Endodermal cell (in vitro differentiated cells): ENCODE measurements at regions not wholly inside any gene's neighbourhood (a gene's known extent, or its start where the extent isn't known, plus 50 kb on each side); places are given as distances from the start of the nearest gene placed in this dataset.

ENCODE experiments used
- DNase-seq: peaks from one replicate; pipeline ENCODE4 v3.0.0-alpha.2; 2017
- H3K27ac ChIP-seq: 2 replicates; pipeline ENCODE4 v1.5.1; 2013; ENCODE audit warnings: mild to moderate bottlenecking, low read depth, low read length, moderate library complexity
- H3K27me3 ChIP-seq: 2 replicates; pipeline ENCODE4 v1.6.1; 2013; ENCODE audit warnings: mild to moderate bottlenecking, low read length, moderate library complexity; ENCODE audit not compliant: insufficient read depth, control insufficient read depth, poor library complexity, severe bottlenecking
- H3K36me3 ChIP-seq: 2 replicates; pipeline ENCODE4 v1.7.0; 2013; ENCODE audit warnings: mild to moderate bottlenecking, low read length, moderate library complexity; ENCODE audit not compliant: control insufficient read depth, insufficient read depth
- H3K4me1 ChIP-seq: one replicate; pipeline ENCODE4 v1.7.0; 2013; ENCODE audit warnings: low read length; ENCODE audit not compliant: control insufficient read depth, insufficient read depth
- H3K4me3 ChIP-seq: 2 replicates; pipeline ENCODE4 v1.5.1; 2013; ENCODE audit warnings: mild to moderate bottlenecking, low read length, moderate library complexity
- H3K9ac ChIP-seq: 2 replicates; pipeline ENCODE4 v1.6.1; 2013; ENCODE audit warnings: mild to moderate bottlenecking, low read length, moderate library complexity; ENCODE audit not compliant: poor library complexity, severe bottlenecking; ENCODE audit errors: extremely low read depth
- H3K9me3 ChIP-seq: 2 replicates; pipeline ENCODE4 v1.6.1; 2013; ENCODE audit warnings: mild to moderate bottlenecking, low read length, moderate library complexity; ENCODE audit not compliant: control insufficient read depth
- H3K27ac Mint-ChIP-seq: 2 replicates; pipeline ENCODE4 v1.8.0; 2020; ENCODE audit warnings: mixed read lengths
- H3K27me3 Mint-ChIP-seq: 2 replicates; pipeline ENCODE4 v1.8.0; 2021; ENCODE audit warnings: mild to moderate bottlenecking, mixed read lengths; ENCODE audit not compliant: insufficient read depth
- H3K36me3 Mint-ChIP-seq: 2 replicates; pipeline ENCODE4 v1.8.0; 2020; ENCODE audit warnings: low read depth, mixed read lengths
- H3K4me1 Mint-ChIP-seq: 2 replicates; pipeline ENCODE4 v1.8.0; 2020; ENCODE audit warnings: mixed read lengths
- H3K4me3 Mint-ChIP-seq: 2 replicates; pipeline ENCODE4 v1.8.0; 2020; ENCODE audit warnings: mild to moderate bottlenecking, moderate library complexity, mixed read lengths
- H3K9me3 Mint-ChIP-seq: 2 replicates; pipeline ENCODE4 v1.8.0; 2020; ENCODE audit warnings: mild to moderate bottlenecking, mixed read lengths
- CTCF ChIP-seq: fragments of 200-600 bp; sonication (generic); conservative IDR thresholded peaks from 2 replicates; pipeline ENCODE4 v1.5.0; 2021; ENCODE audit warnings: antibody characterized with exemption, mild to moderate bottlenecking
- WGBS, 2 experiments: methylation state at CpG; one replicate each; pipeline versions ENCODE4 v1.1.5 to v1.1.7; 2013; ENCODE audit warnings: missing lambda C conversion rate in 2 of 2, mixed read lengths in 1 of 2; ENCODE audit not compliant: insufficient coverage in 1 of 2, insufficient read length in 1 of 2; 5-methylcytosine and 5-hydroxymethylcytosine counted together

DNA sequence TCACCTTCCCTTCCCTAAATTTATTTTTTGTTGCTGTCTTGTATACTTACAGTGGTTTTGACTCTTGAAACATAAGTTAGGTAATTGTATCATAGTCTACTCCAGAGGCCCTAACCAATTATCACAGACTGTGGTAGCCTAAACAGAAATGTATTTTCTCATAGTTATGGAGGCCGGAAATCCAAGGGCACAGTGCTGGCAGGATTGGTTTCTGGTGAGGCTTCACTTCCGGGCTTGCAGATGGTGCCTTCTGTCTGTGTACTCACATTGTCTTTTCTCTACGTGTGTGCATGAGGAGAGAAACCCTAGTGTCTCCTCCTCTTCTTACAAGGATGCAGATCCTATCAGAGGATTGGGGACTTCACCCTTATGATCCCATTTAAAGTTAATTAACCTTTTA, 290.2 kb upstream of the KCNMB2 start:
- no peaks in the 10 kb centered on the region for H3K9me3 ChIP-seq
- H3K27ac ChIP-seq: no peak overlapping the region
- no peak overlapping the region for H3K9ac ChIP-seq
- no peaks in the 10 kb centered on the region for H3K36me3 ChIP-seq
- peaks cover 13% of the 10 kb centered on the region for H3K4me1 Mint-ChIP-seq
- no peaks in the 10 kb centered on the region for H3K27me3 ChIP-seq
- H3K27me3 Mint-ChIP-seq: no peaks in the 10 kb centered on the region
- DNase-seq: no peak
- H3K27ac Mint-ChIP-seq: no peak overlapping the region
- H3K36me3 Mint-ChIP-seq: no peaks in the 10 kb centered on the region
- no peaks in the 10 kb centered on the region for H3K4me1 ChIP-seq
- TF ChIP-seq CTCF: no peak
- no peak overlapping the region for H3K4me3 ChIP-seq
- H3K9me3 Mint-ChIP-seq: peaks cover 9% of the 10 kb centered on the region
- WGBS, 2 experiments: 87 to 91% methylated on average over 2 to 3 of the region's 3 CpGs
- no peak overlapping the region for H3K4me3 Mint-ChIP-seq

DNA sequence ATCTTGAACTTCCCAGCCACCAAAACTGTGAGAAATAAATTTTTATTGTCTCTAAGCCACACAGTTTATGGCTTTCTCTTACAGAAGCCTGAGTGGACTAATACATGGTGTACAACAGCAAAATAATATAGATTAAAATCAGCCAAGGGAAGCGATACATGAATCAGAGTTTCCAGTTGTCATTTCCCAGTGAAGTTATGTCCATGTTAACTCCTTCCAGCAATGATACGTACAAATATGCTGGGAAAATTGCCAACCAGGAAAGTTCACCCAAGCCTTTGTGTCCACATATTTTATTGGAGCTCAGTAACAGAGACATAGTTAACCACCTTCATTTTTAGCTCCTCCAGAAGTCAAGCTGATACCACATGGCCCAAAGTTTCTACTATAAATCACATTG, 280.9 kb upstream of the KCNMB2 start:
- Mint-ChIP-seq H3K27ac (no peak overlapping the region), H3K4me1 (no peaks in the 10 kb centered on the region), H3K27me3 (no peaks in the 10 kb centered on the region), H3K4me3 (no peak overlapping the region), H3K9me3 (no peaks in the 10 kb centered on the region), H3K36me3 (no peaks in the 10 kb centered on the region)
- Histone ChIP-seq H3K4me3 (no peak overlapping the region), H3K36me3 (no peaks in the 10 kb centered on the region), H3K4me1 (no peaks in the 10 kb centered on the region), H3K9ac (no peak overlapping the region), H3K9me3 (no peaks in the 10 kb centered on the region), H3K27ac (no peak overlapping the region), H3K27me3 (no peaks in the 10 kb centered on the region)
- TF ChIP-seq CTCF: no peak
- no peak for DNase-seq
- WGBS, 2 experiments: 89 to 93% methylated on average over 2 of the region's 2 CpGs

- Histone ChIP-seq H3K9me3 (no peaks in the 10 kb centered on the region), H3K4me1 (no peaks in the 10 kb centered on the region), H3K27me3 (no peaks in the 10 kb centered on the region), H3K4me3 (no peak overlapping the region), H3K36me3 (no peaks in the 10 kb centered on the region), H3K27ac (no peak overlapping the region), H3K9ac (no peak overlapping the region)
- DNase-seq: no peak
- H3K27ac Mint-ChIP-seq: no peak overlapping the region
- no peak overlapping the region for H3K4me3 Mint-ChIP-seq
- H3K4me1 Mint-ChIP-seq: peaks cover 9% of the 10 kb centered on the region
- H3K36me3 Mint-ChIP-seq: no peaks in the 10 kb centered on the region
- no peaks in the 10 kb centered on the region for H3K27me3 Mint-ChIP-seq
- H3K9me3 Mint-ChIP-seq: no peaks in the 10 kb centered on the region
- TF ChIP-seq CTCF: no peak
- WGBS, 2 experiments: 94 to 100% methylated on average over 1 to 3 of the region's 4 CpGs
Observed at GRCh38 chr3:178257491-178257890, 278.7 kb upstream of the KCNMB2 start.
